ENCODE measurements at regions not wholly inside any gene's neighbourhood (a gene's known extent, or its start where the extent isn't known, plus 50 kb on each side); places are given as distances from the start of the nearest gene placed in this dataset.

DNA sequence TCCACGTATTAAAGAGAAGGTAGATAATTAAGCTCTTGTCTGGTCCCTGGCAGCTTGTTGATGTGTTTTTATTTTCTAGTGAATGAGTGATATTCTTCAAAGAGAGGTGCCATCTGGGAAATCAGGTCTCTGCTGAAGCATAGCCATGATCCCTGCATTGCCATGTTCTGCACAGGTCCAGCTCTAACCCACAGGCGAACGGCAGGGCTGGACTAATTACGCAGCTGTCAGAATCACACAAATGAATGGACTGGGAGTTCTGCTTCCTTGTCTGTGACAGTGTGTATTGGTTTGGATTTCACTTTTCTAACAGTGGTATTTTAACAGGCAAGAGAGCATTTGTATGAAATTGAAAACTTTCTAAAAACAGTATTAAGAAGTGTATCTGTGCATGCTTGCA, 235.6 kb downstream of the FAT3 start:
- TF ChIP-seq, protein P1, sequence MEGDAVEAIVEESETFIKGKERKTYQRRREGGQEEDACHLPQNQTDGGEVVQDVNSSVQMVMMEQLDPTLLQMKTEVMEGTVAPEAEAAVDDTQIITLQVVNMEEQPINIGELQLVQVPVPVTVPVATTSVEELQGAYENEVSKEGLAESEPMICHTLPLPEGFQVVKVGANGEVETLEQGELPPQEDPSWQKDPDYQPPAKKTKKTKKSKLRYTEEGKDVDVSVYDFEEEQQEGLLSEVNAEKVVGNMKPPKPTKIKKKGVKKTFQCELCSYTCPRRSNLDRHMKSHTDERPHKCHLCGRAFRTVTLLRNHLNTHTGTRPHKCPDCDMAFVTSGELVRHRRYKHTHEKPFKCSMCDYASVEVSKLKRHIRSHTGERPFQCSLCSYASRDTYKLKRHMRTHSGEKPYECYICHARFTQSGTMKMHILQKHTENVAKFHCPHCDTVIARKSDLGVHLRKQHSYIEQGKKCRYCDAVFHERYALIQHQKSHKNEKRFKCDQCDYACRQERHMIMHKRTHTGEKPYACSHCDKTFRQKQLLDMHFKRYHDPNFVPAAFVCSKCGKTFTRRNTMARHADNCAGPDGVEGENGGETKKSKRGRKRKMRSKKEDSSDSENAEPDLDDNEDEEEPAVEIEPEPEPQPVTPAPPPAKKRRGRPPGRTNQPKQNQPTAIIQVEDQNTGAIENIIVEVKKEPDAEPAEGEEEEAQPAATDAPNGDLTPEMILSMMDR (IDR thresholded peaks at IDR 0.05): no peak
- no peak for TF ChIP-seq POLR2A (IDR thresholded peaks at IDR 0.05)
